Left colon (tissue), 2 donors: ENCODE measurements at regions not wholly inside any gene's neighbourhood (a gene's known extent, or its start where the extent isn't known, plus 50 kb on each side); places are given as distances from the start of the nearest gene placed in this dataset.
A peak's percentile ranks its signal among the peaks of the same experiment; 100 is the strongest.
"Not testable (repeated sequence)": the region's sequence is repeated elsewhere in the genome, so short reads cannot be mapped to it uniquely, and the experiment has no call there.

Experiments used
- ATAC-seq: fragments of 200-7000 bp; cut with Tn5 transposase; one replicate; pipeline ENCODE4 v1.9.1; 2020; ENCODE audit warnings: mild to moderate bottlenecking, moderate library complexity
- DNase-seq, 2 donors: peaks; one replicate each; pipeline ENCODE4 v3.0.0-alpha.2; 2020
- intact Hi-C, 2 donors: fragments of 100-400 bp; cut with DNase I in 1 of 2; cut with micrococcal nuclease in 1 of 2; formaldehyde crosslinking; loops; one replicate each; pipeline versions ENCODE4 v1.11.2 to v1.14.0; 2022; cut with DNase I, micrococcal nuclease
- donor health status: DM: no; HTN: no; CAD: no.
- donor health status: DM: yes; HTN: yes; CAD: no.

GRCh38 chr4:151583157-151583914, 174.4 kb downstream of the FHIP1A start:
- ATAC-seq (no peak), DNase-seq (no peak)
- intact Hi-C loops = no loop called here

GRCh38 chr4:151584101-151584500, 175.1 kb downstream of the FHIP1A start:
- intact Hi-C loops = no loop called here
- ATAC-seq (no peak), DNase-seq (no peak)

- intact Hi-C loops, DNase-seq, ATAC-seq: not testable (repeated sequence)
These were observed 165.2 kb downstream of the GATB start for GRCh38 chr4:151595629-151596028.

GRCh38 chr4:151597691-151598090, 163.1 kb downstream of the GATB start:
- not testable (repeated sequence) for DNase-seq

GRCh38 chr4:151599863-151600262, 160.9 kb downstream of the GATB start:
- intact Hi-C loops = no loop called here
- DNase-seq (no peak), ATAC-seq (no peak)

More at GRCh38 chr4:151597691-151598090, 163.1 kb downstream of the GATB start:
- ATAC-seq, intact Hi-C loops: not testable (repeated sequence)

GRCh38 chr4:151600432-151600831, 160.4 kb downstream of the GATB start:
- no peak for DNase-seq
- intact Hi-C loops = no loop called here
- ATAC-seq = no peak

- ATAC-seq = no peak
- DNase-seq = no peak
- intact Hi-C loops = no loop called here
These were observed 157.4 kb downstream of the GATB start for GRCh38 chr4:151603377-151603776.

- ATAC-seq (peak; percentile 38), DNase-seq (no peak)
- intact Hi-C loops = no loop called here
These were observed 156.6 kb downstream of the GATB start for GRCh38 chr4:151604238-151604637.

GRCh38 chr4:151605215-151605614, 155.6 kb downstream of the GATB start:
- no peak for DNase-seq
- intact Hi-C loops = no loop called here
- no peak for ATAC-seq

GRCh38 chr4:151606061-151606460, 154.7 kb downstream of the GATB start:
- intact Hi-C loops = no loop called here
- no peak for ATAC-seq
- DNase-seq = no peak

- DNase-seq (no peak), ATAC-seq (no peak)
- intact Hi-C loops = no loop called here
These were observed 150.6 kb downstream of the GATB start for GRCh38 chr4:151610229-151610628.

- no peak for DNase-seq
- no peak for ATAC-seq
- intact Hi-C loops = no loop called here
These were observed 148.8 kb downstream of the GATB start for GRCh38 chr4:151611960-151612359.

- intact Hi-C loops = no loop called here
- ATAC-seq (no peak), DNase-seq (no peak)
These were observed 147.5 kb downstream of the GATB start for GRCh38 chr4:151613290-151613689.

- DNase-seq = no peak
- no peak for ATAC-seq
- intact Hi-C loops = no loop called here
These were observed 146.2 kb downstream of the GATB start for GRCh38 chr4:151614561-151614960.

GRCh38 chr4:151618858-151619257, 141.9 kb downstream of the GATB start:
- DNase-seq (no peak), ATAC-seq (no peak)
- intact Hi-C loops = no loop called here

- no peak for DNase-seq
- intact Hi-C loops = no loop called here
- ATAC-seq = no peak
These were observed 140.7 kb downstream of the GATB start for GRCh38 chr4:151620066-151620465.
